HG03066 (cell line): ENCODE measurements at regions not wholly inside any gene's neighbourhood (a gene's known extent, or its start where the extent isn't known, plus 50 kb on each side); places are given as distances from the start of the nearest gene placed in this dataset.

Experiments used
- ATAC-seq: cut with Tn5 transposase; IDR thresholded peaks from one replicate; pipeline ENCODE4 v1.9.1; 2021; ENCODE audit warnings: low read depth; ENCODE audit not compliant: unreplicated experiment

- ATAC-seq = no peak
Measured at GRCh38 chr2:47239119-47239969, 63.0 kb upstream of the CALM2 start.

GRCh38 chr2:47238638-47239037 lies 62.3 kb upstream of the CALM2 start:
- ATAC-seq = no peak

GRCh38 chr2:47237375-47238334 lies 61.3 kb upstream of the CALM2 start:
- no peak for ATAC-seq

- no peak for ATAC-seq
Measured at GRCh38 chr2:47236503-47237215, 60.3 kb upstream of the CALM2 start.

GRCh38 chr2:47235132-47235531 lies 58.8 kb upstream of the CALM2 start:
- ATAC-seq = no peak

- no peak for ATAC-seq
Measured at GRCh38 chr2:47234456-47234855, 58.1 kb upstream of the CALM2 start.

GRCh38 chr2:47232738-47233415 lies 56.6 kb upstream of the CALM2 start:
- ATAC-seq = no peak

GRCh38 chr2:47230418-47230817 lies 54.1 kb upstream of the CALM2 start:
- ATAC-seq = no peak

GRCh38 chr2:47227532-47228279 lies 51.4 kb upstream of the CALM2 start:
- ATAC-seq = no peak

- no peak for ATAC-seq
Measured at GRCh38 chr2:47226923-47227220, 50.6 kb upstream of the CALM2 start.

- no peak for ATAC-seq
Measured at GRCh38 chr2:47226132-47226922, 50.0 kb upstream of the CALM2 start.
